ENCODE measurements at regions not wholly inside any gene's neighbourhood (a gene's known extent, or its start where the extent isn't known, plus 50 kb on each side); places are given as distances from the start of the nearest gene placed in this dataset.
"Not testable (repeated sequence)": the region's sequence is repeated elsewhere in the genome, so short reads cannot be mapped to it uniquely, and the experiment has no call there.

- no peak for DNase-seq (ENCODE audit: low read depth)
Measured at GRCh38 chrX:55813150-55813549, 95.6 kb downstream of the RRAGB start.

GRCh38 chrX:55815546-55815945, 98.0 kb downstream of the RRAGB start:
- no peak for DNase-seq (ENCODE audit: low read depth)

DNA sequence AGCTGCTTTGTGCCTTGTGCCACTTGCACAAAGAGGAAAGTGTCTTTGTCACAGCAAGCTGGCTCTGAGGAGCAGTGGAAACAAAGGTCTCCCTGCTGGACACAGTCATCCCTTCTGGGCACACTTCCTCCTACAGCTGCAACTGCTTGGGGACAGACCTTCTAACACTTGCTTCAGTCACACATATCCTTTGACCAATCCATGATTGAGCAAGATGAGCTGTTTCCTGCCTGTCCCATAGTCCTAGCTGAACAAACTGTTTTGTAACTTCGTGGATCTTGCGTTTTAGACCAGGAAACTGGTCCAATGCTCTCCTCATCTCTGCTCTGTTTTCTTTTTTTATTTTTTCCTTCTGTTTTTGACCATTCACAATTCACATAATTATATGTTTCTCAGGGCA, 98.5 kb downstream of the RRAGB start:
- DNase-seq (ENCODE audit: low read depth) = no peak

GRCh38 chrX:55818673-55819375, 101.3 kb downstream of the RRAGB start:
- no peak for DNase-seq (ENCODE audit: low read depth)

- DNase-seq (ENCODE audit: low read depth) = no peak
Measured at GRCh38 chrX:55839485-55839884, 121.9 kb downstream of the RRAGB start.

- no peak for DNase-seq (ENCODE audit: low read depth)
Measured at GRCh38 chrX:55841962-55842752, 124.6 kb downstream of the RRAGB start.

GRCh38 chrX:55866779-55867178, 149.2 kb downstream of the RRAGB start:
- DNase-seq (ENCODE audit: low read depth) = not testable (repeated sequence)

DNA sequence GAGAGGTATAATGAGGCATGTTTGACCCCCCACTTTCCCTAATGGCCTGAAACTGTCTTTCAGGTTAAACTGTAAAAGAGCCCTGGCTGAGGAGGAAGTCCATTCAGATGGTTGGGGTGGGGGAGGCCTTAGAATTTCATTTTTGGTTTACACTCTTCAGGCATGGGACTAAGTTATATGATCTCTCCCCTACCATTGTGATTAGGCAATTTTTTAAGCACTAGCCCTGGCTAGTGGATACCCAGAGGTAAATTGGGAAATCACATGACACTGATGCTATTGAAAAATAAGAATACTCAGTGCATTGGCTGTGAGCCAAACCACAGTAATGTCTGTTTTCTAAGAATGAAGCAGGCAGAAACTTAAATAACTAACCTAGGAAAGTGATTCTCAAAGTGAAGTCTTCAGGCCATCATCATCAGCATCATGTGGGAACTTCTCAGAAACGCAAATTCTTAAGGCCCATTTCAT, 149.7 kb downstream of the RRAGB start:
- no peak for DNase-seq (ENCODE audit: low read depth)

- DNase-seq (ENCODE audit: low read depth) = no peak
Measured at GRCh38 chrX:55867708-55868107, 150.2 kb downstream of the RRAGB start.

DNA sequence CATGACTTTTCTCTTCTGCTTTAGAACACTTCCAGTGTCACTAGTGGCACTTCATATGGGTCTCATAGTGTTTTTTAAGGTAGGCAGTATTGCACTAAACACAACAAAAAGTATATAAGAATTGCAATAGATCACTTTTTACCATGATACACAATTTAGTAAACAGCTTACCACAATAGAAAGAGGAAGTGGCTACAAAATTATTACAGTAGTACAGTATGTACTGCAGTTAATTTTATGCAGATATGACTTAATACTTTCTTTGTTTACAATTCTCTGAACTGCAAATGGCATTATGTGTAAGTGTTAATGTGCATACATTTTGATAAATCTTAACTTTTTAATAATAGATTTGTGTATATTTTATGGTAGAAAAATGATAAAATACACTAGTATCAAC, 157.3 kb downstream of the RRAGB start:
- DNase-seq (ENCODE audit: low read depth) = no peak

GRCh38 chrX:55883541-55883940, 166.0 kb downstream of the RRAGB start:
- not testable (repeated sequence) for DNase-seq (ENCODE audit: low read depth)

DNA sequence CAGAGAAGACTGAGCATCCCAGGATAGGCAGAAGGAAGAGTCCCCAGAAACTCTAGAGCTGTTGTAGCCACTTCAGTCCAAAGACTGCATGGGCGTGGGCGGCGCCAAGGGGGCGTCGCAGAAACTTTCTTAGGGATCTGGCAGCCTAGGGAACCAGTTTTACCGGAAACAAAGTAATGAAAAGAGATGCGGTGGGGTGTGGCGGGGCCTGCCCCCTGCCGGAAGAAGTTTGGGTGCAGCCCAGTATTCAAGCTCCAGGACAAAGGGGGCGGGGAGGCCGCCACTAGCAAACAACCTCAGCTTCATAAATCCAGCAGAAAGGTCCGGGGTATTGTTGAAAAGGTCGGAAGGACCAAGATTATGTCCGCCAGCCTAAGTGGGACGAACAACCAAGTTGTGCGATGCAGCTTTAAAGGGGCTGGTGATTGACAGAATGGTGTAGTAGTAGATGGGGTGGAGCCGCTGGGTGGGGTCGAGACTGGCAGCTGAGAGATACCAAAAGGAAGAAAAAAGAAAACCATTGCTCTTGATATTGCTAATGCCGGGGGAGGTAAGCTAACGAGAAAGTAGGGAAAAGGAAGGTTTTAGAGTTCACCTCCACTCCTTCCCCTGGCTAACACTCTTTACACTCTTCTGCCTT, 190.5 kb downstream of the RRAGB start:
- DNase-seq (ENCODE audit: low read depth) = peak; percentile 9

- no peak for DNase-seq (ENCODE audit: low read depth)
Measured at GRCh38 chrX:55908661-55909212, 191.2 kb downstream of the RRAGB start.

GRCh38 chrX:55919367-55920221, 202.0 kb downstream of the RRAGB start:
- DNase-seq (ENCODE audit: low read depth) = no peak

- no peak for DNase-seq (ENCODE audit: low read depth)
Measured at GRCh38 chrX:55924574-55924973, 207.0 kb downstream of the RRAGB start.

DNA sequence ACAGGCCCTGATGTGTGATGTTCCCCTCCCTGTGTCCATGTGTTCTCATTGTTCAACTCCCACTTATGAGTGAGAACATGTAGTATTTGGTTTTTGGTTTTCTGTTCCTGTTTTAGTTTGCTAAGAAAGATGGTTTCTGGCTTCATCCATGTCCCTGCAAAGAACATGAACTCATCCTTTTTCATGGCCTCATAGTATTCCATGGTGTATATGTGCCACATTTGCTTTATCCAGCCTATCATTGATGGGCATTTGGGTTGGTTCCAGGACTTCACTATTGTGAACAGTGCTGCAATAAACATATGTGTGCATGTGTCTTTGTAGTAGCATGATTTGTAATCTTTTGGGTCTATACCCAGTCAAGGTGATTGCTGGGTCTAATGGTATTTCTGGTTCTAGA, 211.0 kb downstream of the RRAGB start:
- not testable (repeated sequence) for DNase-seq (ENCODE audit: low read depth)
